Activated naive CD4-positive, alpha-beta T cell treated with anti-CD3 and anti-CD28 coated beads, Interleukin-2, amount 10 ng/mL, durations not matched to agents 7 days and 5 days (primary cell): ENCODE measurements at regions not wholly inside any gene's neighbourhood (a gene's known extent, or its start where the extent isn't known, plus 50 kb on each side); places are given as distances from the start of the nearest gene placed in this dataset.
"Not testable (repeated sequence)": the region's sequence is repeated elsewhere in the genome, so short reads cannot be mapped to it uniquely, and the experiment has no call there.

Experiments
- CTCF ChIA-PET: fragments of 350-600 bp; sonication (Branson Sonifier 250); formaldehyde crosslinking; loops from one replicate; lab custom pipeline; 2021; ENCODE audit warnings: antibody characterized with exemption; lab: Charles Lee
- DNase-seq: peaks from one replicate; pipeline ENCODE4 v3.0.0-alpha.2; 2020
- H3K27ac Mint-ChIP-seq: one replicate; pipeline ENCODE4 v1.8.0; 2021; ENCODE audit warnings: mild to moderate bottlenecking, moderate library complexity, mixed read lengths
- H3K27me3 Mint-ChIP-seq: one replicate; pipeline ENCODE4 v1.8.0; 2021; ENCODE audit warnings: mild to moderate bottlenecking, mixed read lengths
- H3K36me3 Mint-ChIP-seq: one replicate; pipeline ENCODE4 v1.8.0; 2021; ENCODE audit warnings: mixed read lengths
- H3K4me1 Mint-ChIP-seq: one replicate; pipeline ENCODE4 v1.8.0; 2021; ENCODE audit warnings: mixed read lengths
- H3K4me3 Mint-ChIP-seq: one replicate; pipeline ENCODE4 v1.8.0; 2021; ENCODE audit warnings: mild to moderate bottlenecking, moderate library complexity, mixed read lengths
- H3K9me3 Mint-ChIP-seq: one replicate; pipeline ENCODE4 v1.8.0; 2021; ENCODE audit warnings: mixed read lengths

DNA sequence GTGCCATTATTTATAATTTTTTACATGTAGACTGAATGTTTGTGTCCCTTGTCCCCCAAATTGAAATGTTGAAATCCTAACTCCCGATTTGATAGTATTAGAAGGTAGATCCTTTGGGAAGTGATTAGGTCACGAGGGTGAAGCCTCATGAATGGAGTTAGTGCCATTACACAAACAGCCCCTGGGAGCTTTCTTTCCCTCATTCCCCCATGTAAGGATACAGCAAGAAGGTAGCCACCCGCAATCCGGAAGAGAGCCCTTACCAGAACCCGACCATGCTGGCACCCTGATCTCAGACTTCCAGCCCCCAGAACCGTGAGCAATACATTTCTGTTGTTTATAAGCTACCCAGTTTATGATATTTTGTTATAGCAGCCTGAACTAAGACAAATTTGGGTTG lies 143.2 kb downstream of the NPIPB5 start:
- CTCF ChIA-PET: no interaction called here
- no peaks in the 10 kb centered on the region for H3K36me3 Mint-ChIP-seq
- no peaks in the 10 kb centered on the region for H3K4me1 Mint-ChIP-seq
- no peak overlapping the region for H3K27ac Mint-ChIP-seq
- no peaks in the 10 kb centered on the region for H3K27me3 Mint-ChIP-seq
- H3K4me3 Mint-ChIP-seq: no peak overlapping the region
- DNase-seq: no peak
- H3K9me3 Mint-ChIP-seq: peaks cover 1% of the 10 kb centered on the region

DNA sequence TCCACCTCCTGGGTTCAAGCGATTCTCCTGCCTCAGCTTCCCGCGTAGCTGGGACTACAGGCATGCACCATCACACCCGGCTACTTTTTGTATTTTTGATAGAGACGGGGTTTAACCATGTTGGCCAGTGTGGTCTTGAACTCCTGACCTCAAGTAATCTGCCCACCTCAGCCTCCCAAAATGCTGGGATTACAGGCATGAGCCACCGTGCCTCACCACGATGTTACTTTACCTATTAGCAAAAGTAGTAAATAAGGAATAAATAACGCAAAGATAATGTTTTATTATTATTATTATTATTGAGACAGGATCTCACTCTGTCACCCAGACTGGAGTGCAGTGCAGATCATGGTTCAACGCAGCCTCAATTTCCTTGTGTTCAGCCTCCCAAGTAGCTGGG lies 145.9 kb downstream of the NPIPB5 start:
- H3K27me3 Mint-ChIP-seq, H3K4me3 Mint-ChIP-seq, H3K36me3 Mint-ChIP-seq, H3K9me3 Mint-ChIP-seq, DNase-seq, CTCF ChIA-PET, H3K4me1 Mint-ChIP-seq, H3K27ac Mint-ChIP-seq: not testable (repeated sequence)

DNA sequence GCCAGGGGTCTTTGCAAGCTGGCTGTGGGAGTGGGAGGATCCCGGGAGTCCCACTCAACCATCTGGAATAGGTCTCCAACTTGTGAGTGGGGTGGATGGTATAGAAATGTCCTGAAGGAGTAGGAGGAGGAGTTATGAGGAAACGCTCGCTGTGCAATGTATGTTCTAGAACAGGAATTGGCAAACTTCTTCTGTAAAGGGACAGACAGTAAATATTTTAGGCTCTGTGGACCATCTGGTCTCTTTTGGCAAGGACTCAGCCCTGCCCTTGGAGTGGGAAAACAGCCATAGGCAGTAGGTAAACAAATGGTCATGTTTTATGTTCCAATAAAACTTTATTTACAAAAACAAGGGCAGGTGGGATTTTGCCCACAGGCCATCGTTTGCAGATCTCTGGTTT lies 149.2 kb downstream of the NPIPB5 start:
- Mint-ChIP-seq H3K27me3 (no peaks in the 10 kb centered on the region), H3K4me1 (no peaks in the 10 kb centered on the region), H3K36me3 (no peaks in the 10 kb centered on the region), H3K4me3 (no peak overlapping the region), H3K27ac (no peak overlapping the region), H3K9me3 (no peaks in the 10 kb centered on the region)
- no peak for DNase-seq
- CTCF ChIA-PET: no interaction called here

DNA sequence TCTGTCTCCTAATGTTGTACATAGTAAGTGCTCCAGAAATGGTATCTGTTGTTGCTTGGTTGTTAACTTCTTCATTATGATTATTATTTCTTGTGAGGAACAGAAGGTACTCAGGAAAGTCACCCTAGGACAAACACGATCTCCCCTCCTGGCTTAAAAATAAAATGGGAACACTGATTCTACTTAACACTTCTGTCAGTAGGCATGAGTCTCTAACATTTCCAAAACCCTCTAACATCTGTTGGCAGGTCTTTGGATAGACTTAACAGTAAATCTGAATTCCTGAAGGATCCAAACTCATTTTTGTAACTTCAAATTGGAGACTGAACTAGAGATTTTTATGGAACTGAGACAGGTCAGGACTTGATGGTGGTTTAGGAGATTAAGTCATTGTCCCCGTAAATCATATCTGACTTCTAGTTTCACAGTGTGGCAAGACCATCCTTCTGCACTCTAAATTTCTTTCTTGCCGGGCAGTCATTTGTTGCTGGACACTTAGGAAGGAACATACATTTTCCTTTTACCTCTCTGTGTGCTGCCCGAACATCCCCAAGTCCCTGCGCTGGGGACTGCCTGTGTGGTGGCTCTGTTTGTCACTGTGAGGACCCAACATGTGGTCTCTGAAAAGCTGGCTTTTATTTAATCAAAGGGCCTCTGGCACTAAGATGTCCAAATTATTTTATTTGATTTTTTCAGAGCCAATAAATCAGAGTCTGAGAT lies 149.9 kb downstream of the NPIPB5 start:
- DNase-seq: no peak
- no peak overlapping the region for H3K4me3 Mint-ChIP-seq
- H3K36me3 Mint-ChIP-seq: no peaks in the 10 kb centered on the region
- H3K27ac Mint-ChIP-seq: no peak overlapping the region
- H3K4me1 Mint-ChIP-seq: no peaks in the 10 kb centered on the region
- H3K27me3 Mint-ChIP-seq: no peaks in the 10 kb centered on the region
- CTCF ChIA-PET: no interaction called here
- H3K9me3 Mint-ChIP-seq: no peaks in the 10 kb centered on the region

DNA sequence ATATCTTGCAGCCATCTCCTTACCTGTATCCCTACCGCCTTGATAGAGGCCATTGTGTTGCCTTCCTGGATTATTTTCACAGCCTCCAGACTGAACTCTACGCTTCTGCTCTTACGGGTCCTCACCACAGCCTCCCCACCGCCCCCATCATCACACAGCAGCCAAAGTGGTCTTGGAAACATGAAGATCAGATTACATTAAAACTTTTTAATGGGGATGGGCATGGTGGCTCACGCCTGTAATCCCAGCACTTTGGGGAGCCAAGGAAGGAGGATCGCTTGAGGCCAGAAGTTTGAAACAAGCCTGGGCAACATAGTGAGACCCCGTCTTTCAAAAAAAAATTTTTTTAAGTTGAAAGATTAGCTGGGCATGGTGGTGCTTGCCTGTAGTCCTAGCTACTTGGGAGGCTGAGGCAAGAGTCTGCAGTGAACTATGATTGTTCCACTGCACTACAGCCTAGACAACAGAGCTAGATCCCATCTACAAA lies 150.5 kb downstream of the NPIPB5 start:
- H3K27ac Mint-ChIP-seq: no peak overlapping the region
- CTCF ChIA-PET: no interaction called here

DNA sequence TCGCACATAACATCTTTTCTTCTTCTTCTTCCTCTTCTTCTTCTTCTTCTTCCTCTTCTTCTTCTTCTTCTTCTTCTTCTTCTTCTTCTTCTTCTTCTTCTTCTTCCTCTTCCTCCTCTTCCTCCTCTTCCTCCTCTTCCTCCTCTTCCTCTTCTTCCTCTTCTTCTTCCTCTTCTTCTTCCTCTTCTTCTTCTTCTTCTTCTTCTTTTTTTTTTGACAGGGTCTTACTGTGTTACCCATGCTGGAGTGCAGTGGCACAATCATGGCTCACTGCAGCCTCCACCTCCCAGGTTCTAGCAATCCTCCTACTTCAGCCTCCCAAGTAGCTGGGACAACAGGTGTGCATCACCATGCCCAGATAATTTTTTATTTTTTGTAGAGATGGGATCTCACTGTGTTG lies 151.0 kb upstream of the HS3ST2 start:
- H3K4me3 Mint-ChIP-seq, H3K27ac Mint-ChIP-seq, H3K27me3 Mint-ChIP-seq, H3K9me3 Mint-ChIP-seq, CTCF ChIA-PET, DNase-seq, H3K36me3 Mint-ChIP-seq, H3K4me1 Mint-ChIP-seq: not testable (repeated sequence)

More for the DNA sequence above, 150.5 kb downstream of the NPIPB5 start:
- Mint-ChIP-seq H3K27me3 (no peaks in the 10 kb centered on the region), H3K36me3 (no peaks in the 10 kb centered on the region), H3K4me3 (no peak overlapping the region), H3K9me3 (no peaks in the 10 kb centered on the region), H3K4me1 (no peaks in the 10 kb centered on the region)
- no peak for DNase-seq

DNA sequence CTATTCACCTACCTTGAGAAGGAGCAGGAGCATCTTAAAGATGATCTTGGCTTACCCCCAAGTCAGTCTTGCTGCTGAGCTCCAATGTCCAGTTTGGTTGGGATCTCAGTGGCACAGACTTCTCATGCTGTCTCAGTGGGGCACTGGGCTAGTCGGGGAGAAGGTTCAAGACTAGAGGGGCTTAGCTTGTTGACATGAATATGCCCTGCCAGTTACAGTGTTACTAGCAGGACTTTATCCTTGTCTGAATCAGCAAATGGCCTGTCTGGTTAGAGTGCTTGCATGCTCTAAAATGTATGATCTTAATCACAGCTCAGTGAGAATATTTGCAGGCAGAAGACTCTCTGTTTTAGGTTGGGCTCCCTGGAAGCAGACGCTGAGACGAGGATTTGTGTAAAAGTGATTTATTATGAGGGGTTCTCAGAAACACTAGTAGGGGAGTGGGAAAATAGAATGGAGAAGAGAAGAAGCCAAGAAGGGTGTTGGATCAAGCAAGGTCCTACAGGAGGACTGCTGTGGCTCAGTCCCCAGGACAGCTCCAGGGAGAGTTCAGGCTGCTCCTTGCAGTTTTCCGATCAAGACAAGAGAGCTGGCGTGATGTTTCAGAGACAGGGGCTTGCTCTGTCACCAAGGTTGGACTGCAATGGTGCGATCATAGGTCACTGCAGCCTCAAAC lies 150.4 kb upstream of the HS3ST2 start:
- H3K9me3 Mint-ChIP-seq: no peaks in the 10 kb centered on the region
- no peak overlapping the region for H3K27ac Mint-ChIP-seq
- no peaks in the 10 kb centered on the region for H3K36me3 Mint-ChIP-seq
- no peaks in the 10 kb centered on the region for H3K4me1 Mint-ChIP-seq
- H3K4me3 Mint-ChIP-seq: no peak overlapping the region
- DNase-seq: no peak
- CTCF ChIA-PET: no interaction called here
- no peaks in the 10 kb centered on the region for H3K27me3 Mint-ChIP-seq

DNA sequence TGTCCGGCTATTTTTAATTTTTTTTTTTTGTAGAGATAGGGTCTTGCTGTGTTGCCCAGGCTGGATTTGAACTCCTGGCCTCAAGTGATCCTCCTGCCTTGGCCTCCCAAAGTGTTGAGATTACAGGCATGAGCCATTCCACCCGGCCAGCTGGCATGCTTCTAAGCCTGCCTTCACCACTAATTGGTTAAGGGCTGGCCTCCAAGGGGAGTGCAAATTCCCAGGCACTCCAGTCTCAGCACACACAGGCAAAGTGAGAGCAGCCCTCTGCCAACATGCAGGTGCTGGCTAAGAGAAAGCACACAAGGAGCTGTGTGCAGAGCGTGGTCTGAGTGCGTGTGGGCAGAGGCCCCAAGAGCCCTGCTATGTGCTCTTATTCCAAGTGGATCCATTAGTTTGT lies 149.8 kb upstream of the HS3ST2 start:
- H3K27ac Mint-ChIP-seq: no peak overlapping the region
- no peak for DNase-seq
- H3K27me3 Mint-ChIP-seq: no peaks in the 10 kb centered on the region
- no peaks in the 10 kb centered on the region for H3K4me1 Mint-ChIP-seq
- no peaks in the 10 kb centered on the region for H3K9me3 Mint-ChIP-seq
- CTCF ChIA-PET: no interaction called here
- no peak overlapping the region for H3K4me3 Mint-ChIP-seq
- no peaks in the 10 kb centered on the region for H3K36me3 Mint-ChIP-seq

DNA sequence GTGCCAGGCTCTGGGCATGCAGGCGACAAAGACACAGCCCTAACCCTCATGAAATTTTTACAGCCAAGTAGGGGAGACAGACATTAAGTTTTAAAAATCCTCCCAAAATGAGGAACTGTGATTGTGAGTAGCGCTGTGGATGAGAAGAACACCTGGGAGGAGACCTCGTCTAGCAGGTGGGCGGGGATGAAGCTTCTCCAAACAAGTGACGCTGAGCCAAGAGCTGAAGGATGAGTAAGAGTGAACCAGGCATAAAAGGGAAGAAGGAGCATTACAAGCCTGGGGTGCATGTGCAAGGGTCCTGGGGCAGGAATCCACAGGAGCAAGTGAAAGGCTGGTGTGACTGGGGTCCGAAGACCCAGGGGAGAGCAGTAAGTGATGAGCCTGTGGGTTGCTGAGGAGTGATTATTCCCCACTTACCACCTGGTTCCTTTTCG lies 149.4 kb upstream of the HS3ST2 start:
- H3K9me3 Mint-ChIP-seq: no peaks in the 10 kb centered on the region
- DNase-seq: no peak
- H3K36me3 Mint-ChIP-seq: no peaks in the 10 kb centered on the region
- H3K27ac Mint-ChIP-seq: no peak overlapping the region
- no peak overlapping the region for H3K4me3 Mint-ChIP-seq
- H3K27me3 Mint-ChIP-seq: no peaks in the 10 kb centered on the region
- CTCF ChIA-PET: no interaction called here
- no peaks in the 10 kb centered on the region for H3K4me1 Mint-ChIP-seq

DNA sequence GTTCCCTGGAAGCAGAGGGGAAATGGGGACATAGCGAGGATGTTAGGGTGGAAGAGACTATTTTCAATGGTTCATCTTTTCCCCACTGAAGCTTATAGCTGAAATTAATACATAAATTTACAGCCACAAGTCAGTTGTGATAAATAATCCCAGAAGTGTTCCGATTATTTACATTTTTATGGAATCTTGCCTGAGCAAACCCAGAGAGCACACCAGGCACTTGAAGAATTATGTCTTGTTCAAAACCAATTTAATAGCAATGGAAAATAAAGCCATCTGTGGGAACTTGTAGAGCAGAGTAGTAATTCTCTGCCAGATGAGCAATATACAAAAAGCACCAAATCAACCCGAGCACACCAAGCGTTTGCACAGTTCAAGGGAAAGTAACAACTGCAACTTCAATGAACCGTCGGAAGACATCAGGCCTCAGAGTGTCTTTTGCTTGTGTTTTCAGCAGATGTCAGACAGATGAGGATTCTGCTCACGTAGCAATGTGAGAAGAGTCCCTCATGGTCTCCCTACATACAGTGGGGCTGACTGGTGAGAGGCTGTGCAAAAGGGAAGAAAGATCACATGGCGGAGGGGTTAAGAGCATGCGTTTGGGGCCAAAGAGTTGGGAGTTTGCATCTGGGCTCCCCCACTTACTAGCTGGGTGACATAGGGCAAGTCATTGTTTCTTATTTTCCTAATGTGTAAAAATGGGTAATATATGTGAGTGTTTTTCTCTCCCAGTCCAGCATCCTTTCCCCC lies 148.7 kb upstream of the HS3ST2 start:
- H3K27me3 Mint-ChIP-seq: no peaks in the 10 kb centered on the region
- H3K9me3 Mint-ChIP-seq: no peaks in the 10 kb centered on the region
- CTCF ChIA-PET: no interaction called here
- H3K27ac Mint-ChIP-seq: no peak overlapping the region
- H3K36me3 Mint-ChIP-seq: no peaks in the 10 kb centered on the region
- H3K4me1 Mint-ChIP-seq: no peaks in the 10 kb centered on the region
- no peak for DNase-seq
- H3K4me3 Mint-ChIP-seq: no peak overlapping the region

DNA sequence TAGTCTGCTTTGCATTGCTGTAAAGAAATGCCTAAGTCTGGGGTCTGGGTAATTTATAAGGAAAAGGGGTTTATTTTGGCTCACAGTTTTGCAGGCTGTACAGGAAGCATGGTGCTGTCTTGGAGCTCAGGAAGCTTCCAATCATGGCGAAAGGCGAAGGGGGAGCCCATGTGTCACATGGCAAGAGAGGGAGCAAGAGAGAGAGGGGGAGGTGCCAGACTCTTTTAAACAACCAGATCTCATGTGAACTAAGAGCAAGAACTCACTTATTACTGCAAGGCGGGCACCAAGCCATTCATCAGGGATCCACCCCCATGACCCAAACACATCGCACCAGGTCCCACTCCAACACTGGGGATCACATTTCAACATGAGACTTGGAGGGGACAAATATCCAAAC lies 148.2 kb upstream of the HS3ST2 start:
- no peaks in the 10 kb centered on the region for H3K4me1 Mint-ChIP-seq
- CTCF ChIA-PET: no interaction called here
- no peaks in the 10 kb centered on the region for H3K36me3 Mint-ChIP-seq
- H3K27me3 Mint-ChIP-seq: no peaks in the 10 kb centered on the region
- no peak for DNase-seq
- no peak overlapping the region for H3K27ac Mint-ChIP-seq
- H3K9me3 Mint-ChIP-seq: no peaks in the 10 kb centered on the region
- no peak overlapping the region for H3K4me3 Mint-ChIP-seq

DNA sequence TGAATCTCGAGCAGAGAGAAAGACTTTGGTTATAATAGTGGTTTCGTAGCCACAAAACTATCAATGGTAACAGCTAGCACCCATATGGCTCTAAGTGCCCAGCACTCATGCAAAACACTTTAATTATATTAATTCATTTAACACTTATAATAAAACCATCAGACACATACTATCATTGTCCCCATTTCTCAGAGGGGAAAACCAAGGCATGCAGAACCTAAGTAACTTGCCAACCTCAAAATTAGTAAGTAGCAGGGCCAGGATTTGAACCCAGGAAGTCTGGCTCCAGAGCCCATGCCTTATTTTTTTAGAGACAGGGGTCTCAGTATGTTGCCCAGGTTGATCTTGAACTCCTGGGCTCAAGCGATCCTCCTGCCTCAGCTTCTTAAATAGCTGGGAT lies 145.6 kb upstream of the HS3ST2 start:
- no peak for DNase-seq
- Mint-ChIP-seq H3K4me1 (no peaks in the 10 kb centered on the region), H3K27ac (no peak overlapping the region), H3K36me3 (no peaks in the 10 kb centered on the region), H3K9me3 (no peaks in the 10 kb centered on the region), H3K4me3 (no peak overlapping the region), H3K27me3 (no peaks in the 10 kb centered on the region)
- CTCF ChIA-PET: no interaction called here

DNA sequence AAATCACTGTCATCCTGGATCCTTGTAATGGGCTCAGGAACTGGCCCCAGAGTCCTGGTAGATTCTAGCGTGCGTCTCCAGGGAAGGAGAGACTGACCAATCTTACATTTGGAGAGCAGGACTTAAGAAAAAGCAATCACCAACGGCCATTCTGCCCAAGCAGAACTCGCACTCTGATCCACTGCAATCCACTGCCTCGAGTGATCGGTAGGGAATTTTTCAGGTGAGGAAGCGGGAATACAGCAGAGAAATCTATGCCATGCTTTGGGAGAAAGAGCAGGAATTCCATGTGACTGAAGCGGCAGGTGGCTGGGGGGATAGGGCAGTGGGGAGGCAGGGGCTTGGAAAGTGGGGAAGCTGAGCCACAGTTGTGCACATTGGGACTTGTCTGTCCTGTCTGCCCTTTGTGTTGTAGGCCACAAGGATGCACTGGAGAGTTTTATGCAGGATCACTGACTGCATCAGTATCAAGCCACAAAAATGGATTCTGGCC lies 143.9 kb upstream of the HS3ST2 start:
- no peak for DNase-seq
- Mint-ChIP-seq H3K27me3 (no peaks in the 10 kb centered on the region), H3K9me3 (no peaks in the 10 kb centered on the region), H3K36me3 (no peaks in the 10 kb centered on the region), H3K4me1 (no peaks in the 10 kb centered on the region), H3K27ac (no peak overlapping the region), H3K4me3 (no peak overlapping the region)
- CTCF ChIA-PET: no interaction called here

DNA sequence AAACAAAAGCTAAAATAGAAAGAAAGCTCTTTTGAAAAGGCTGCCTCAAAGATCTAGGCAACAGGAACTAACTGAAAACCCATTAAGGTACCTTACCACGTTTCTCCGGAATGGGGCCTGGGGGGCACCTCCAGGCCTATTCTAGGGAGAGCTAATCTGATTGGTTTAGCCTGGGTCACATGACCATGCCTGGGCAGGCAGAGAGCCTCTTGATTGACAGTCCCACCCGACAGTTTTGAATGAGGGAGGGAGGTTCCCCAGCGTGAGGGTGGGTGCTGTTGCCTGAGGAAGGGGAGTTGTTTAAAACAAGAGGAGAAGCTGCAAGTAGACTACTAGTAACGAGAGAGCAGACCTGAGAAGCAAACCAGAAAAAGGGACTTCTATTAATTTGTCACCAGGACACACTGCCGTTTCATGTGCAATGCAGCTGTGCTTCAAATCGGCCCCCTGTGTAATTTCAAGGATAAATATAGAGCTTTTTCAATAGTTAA lies 143.4 kb upstream of the HS3ST2 start:
- Mint-ChIP-seq H3K27ac (no peak overlapping the region), H3K4me3 (no peak overlapping the region), H3K27me3 (no peaks in the 10 kb centered on the region), H3K4me1 (no peaks in the 10 kb centered on the region), H3K36me3 (no peaks in the 10 kb centered on the region), H3K9me3 (no peaks in the 10 kb centered on the region)
- CTCF ChIA-PET: no interaction called here
- no peak for DNase-seq
